ENCODE measurements at regions not wholly inside any gene's neighbourhood (a gene's known extent, or its start where the extent isn't known, plus 50 kb on each side); places are given as distances from the start of the nearest gene placed in this dataset.

GRCh38 chr7:123401295-123401694 lies 133.1 kb downstream of the IQUB start:
- no peaks in the 10 kb centered on the region for H3K27me3 ChIP-seq
- no peaks in the 10 kb centered on the region for H3K4me1 ChIP-seq
- 78 to 84% (median 79%) methylated on average over 6 of the region's 6 CpGs for WGBS, 4 donors
- no peak overlapping the region for H3K4me3 ChIP-seq
- DNase-seq (no peak), ATAC-seq (no peak)
- peaks cover 0 to 2% (median 0%) of the 10 kb centered on the region in 12 donors for H3K9me3 ChIP-seq
- TF ChIP-seq CTCF (IDR thresholded peaks at IDR 0.05) (no peak), POLR2A (IDR thresholded peaks at IDR 0.05) (no peak)
- no peak overlapping the region for H3K27ac ChIP-seq
- intact Hi-C loops (cut with DNase I): no loop called here
- H3K36me3 ChIP-seq: no peaks in the 10 kb centered on the region

- no peaks in the 10 kb centered on the region for H3K4me1 ChIP-seq
- no peaks in the 10 kb centered on the region for H3K36me3 ChIP-seq
- H3K27me3 ChIP-seq: no peaks in the 10 kb centered on the region
- intact Hi-C loops (cut with DNase I): no loop called here
- DNase-seq: no peak
- TF ChIP-seq POLR2A (IDR thresholded peaks at IDR 0.05): no peak
- no peak for TF ChIP-seq CTCF (IDR thresholded peaks at IDR 0.05)
- H3K4me3 ChIP-seq: no peak overlapping the region
- H3K27ac ChIP-seq: no peak overlapping the region
- ATAC-seq: no peak
- H3K9me3 ChIP-seq: peaks cover 0 to 2% (median 0%) of the 10 kb centered on the region in 12 donors
These were observed 134.2 kb downstream of the IQUB start for GRCh38 chr7:123400196-123400595.

- intact Hi-C loops (cut with DNase I): no loop called here
- Histone ChIP-seq H3K4me1 (no peaks in the 10 kb centered on the region), H3K27me3 (no peaks in the 10 kb centered on the region), H3K4me3 (no peak overlapping the region), H3K36me3 (no peaks in the 10 kb centered on the region), H3K27ac (no peak overlapping the region), H3K9me3 (peaks cover 0 to 2% (median 0%) of the 10 kb centered on the region in 12 donors)
- TF ChIP-seq CTCF (IDR thresholded peaks at IDR 0.05): no peak
- TF ChIP-seq POLR2A (IDR thresholded peaks at IDR 0.05): no peak
- ATAC-seq (no peak), DNase-seq (no peak)
These were observed 135.5 kb downstream of the IQUB start for GRCh38 chr7:123398921-123399320.

GRCh38 chr7:123397746-123398338 lies 136.6 kb downstream of the IQUB start:
- H3K4me1 ChIP-seq: no peaks in the 10 kb centered on the region
- H3K4me3 ChIP-seq: no peak overlapping the region
- no peak overlapping the region for H3K27ac ChIP-seq
- no peak for TF ChIP-seq CTCF (IDR thresholded peaks at IDR 0.05)
- TF ChIP-seq POLR2A (IDR thresholded peaks at IDR 0.05): no peak
- no peaks in the 10 kb centered on the region for H3K36me3 ChIP-seq
- no peaks in the 10 kb centered on the region for H3K9me3 ChIP-seq
- no peak for ATAC-seq
- H3K27me3 ChIP-seq: no peaks in the 10 kb centered on the region
- intact Hi-C loops (cut with DNase I): no loop called here
- WGBS, 4 donors: 70 to 85% (median 75%) methylated on average over 6 of the region's 6 CpGs
- DNase-seq: no peak

Measured in heart left ventricle (tissue), 16 donors.